NCI-H748 (cell line): ENCODE measurements at regions not wholly inside any gene's neighbourhood (a gene's known extent, or its start where the extent isn't known, plus 50 kb on each side); places are given as distances from the start of the nearest gene placed in this dataset.

ENCODE experiments used
- DNase-seq: peaks from one replicate; lab custom pipeline; 2025; ENCODE audit not compliant: unreplicated experiment; lab: John Stamatoyannopoulos, UW

GRCh38 chr17:63329876-63330275 lies 116.2 kb downstream of the CYB561 start:
- no peak for DNase-seq

- no peak for DNase-seq
Measured at GRCh38 chr17:63331301-63332061, 114.6 kb downstream of the CYB561 start.

- no peak for DNase-seq
Measured at GRCh38 chr17:63332286-63332685, 113.8 kb downstream of the CYB561 start.

GRCh38 chr17:63333869-63334268 lies 112.2 kb downstream of the CYB561 start:
- DNase-seq = no peak

- DNase-seq = no peak
Measured at GRCh38 chr17:63335831-63336230, 110.3 kb downstream of the CYB561 start.

- DNase-seq = no peak
Measured at GRCh38 chr17:63337579-63337978, 108.5 kb downstream of the CYB561 start.

- DNase-seq = no peak
Measured at GRCh38 chr17:63338272-63338671, 107.8 kb downstream of the CYB561 start.

- no peak for DNase-seq
Measured at GRCh38 chr17:63341276-63341675, 104.8 kb downstream of the CYB561 start.

- no peak for DNase-seq
Measured at GRCh38 chr17:63344383-63344782, 101.7 kb downstream of the CYB561 start.

GRCh38 chr17:63345611-63346010 lies 100.5 kb downstream of the CYB561 start:
- DNase-seq = no peak

GRCh38 chr17:63347475-63347874 lies 98.6 kb downstream of the CYB561 start:
- no peak for DNase-seq

- no peak for DNase-seq
Measured at GRCh38 chr17:63349478-63350000, 96.6 kb downstream of the CYB561 start.

GRCh38 chr17:63350364-63350763 lies 95.7 kb downstream of the CYB561 start:
- DNase-seq = no peak

- no peak for DNase-seq
Measured at GRCh38 chr17:63354256-63354655, 91.8 kb downstream of the CYB561 start.

GRCh38 chr17:63356337-63356757 lies 89.8 kb downstream of the CYB561 start:
- no peak for DNase-seq

GRCh38 chr17:63358111-63358839 lies 87.8 kb downstream of the CYB561 start:
- no peak for DNase-seq

GRCh38 chr17:63358956-63359355 lies 87.2 kb downstream of the CYB561 start:
- no peak for DNase-seq

- no peak for DNase-seq
Measured at GRCh38 chr17:63361182-63361581, 84.9 kb downstream of the CYB561 start.

GRCh38 chr17:63362115-63362514 lies 84.0 kb downstream of the CYB561 start:
- DNase-seq = no peak

- DNase-seq = no peak
Measured at GRCh38 chr17:63364387-63364786, 81.7 kb downstream of the CYB561 start.

GRCh38 chr17:63364944-63365343 lies 81.2 kb downstream of the CYB561 start:
- no peak for DNase-seq
